Nucleus accumbens (tissue), 56 donors: ENCODE measurements at regions not wholly inside any gene's neighbourhood (a gene's known extent, or its start where the extent isn't known, plus 50 kb on each side); places are given as distances from the start of the nearest gene placed in this dataset.
A peak's percentile ranks its signal among the peaks of the same experiment; 100 is the strongest.

Experiments used
- DNase-seq, 56 donors: peaks; one replicate each; lab custom pipeline; 2025; lab: John Stamatoyannopoulos, UW

GRCh38 chr5:117072439-117072838 lies 497.8 kb upstream of the SEMA6A start:
- DNase-seq, result no peak

- DNase-seq, result no peak
Observed at GRCh38 chr5:117065800-117066199, 491.2 kb upstream of the SEMA6A start.

- no peak for DNase-seq
Observed at GRCh38 chr5:117065161-117065560, 490.5 kb upstream of the SEMA6A start.

- DNase-seq, result no peak
Observed at GRCh38 chr5:117060099-117060498, 485.5 kb upstream of the SEMA6A start.

- DNase-seq, result no peak
Observed at GRCh38 chr5:117058740-117059139, 484.1 kb upstream of the SEMA6A start.

GRCh38 chr5:117055517-117055916 lies 480.9 kb upstream of the SEMA6A start:
- DNase-seq, result no peak

GRCh38 chr5:117054911-117055310 lies 480.3 kb upstream of the SEMA6A start:
- no peak for DNase-seq

GRCh38 chr5:117054141-117054540 lies 479.5 kb upstream of the SEMA6A start:
- no peak for DNase-seq

GRCh38 chr5:117041926-117042595 lies 467.4 kb upstream of the SEMA6A start:
- no peak for DNase-seq

- no peak for DNase-seq
Observed at GRCh38 chr5:117039035-117039434, 464.4 kb upstream of the SEMA6A start.

GRCh38 chr5:117027384-117027783 lies 452.8 kb upstream of the SEMA6A start:
- no peak for DNase-seq

- DNase-seq, result no peak
Observed at GRCh38 chr5:117020999-117021398, 446.4 kb upstream of the SEMA6A start.

- peak in 41 of 56 donors; percentile 3 to 81 (median 35) for DNase-seq
Observed at GRCh38 chr5:117013280-117013877, 438.8 kb upstream of the SEMA6A start.

GRCh38 chr5:117010574-117010973 lies 436.0 kb upstream of the SEMA6A start:
- no peak for DNase-seq

GRCh38 chr5:116998024-116998423 lies 423.4 kb upstream of the SEMA6A start:
- no peak for DNase-seq

- no peak for DNase-seq
Observed at GRCh38 chr5:116992681-116993080, 418.1 kb upstream of the SEMA6A start.

- DNase-seq, result peak in 33 of 56 donors; percentile 1 to 56 (median 9)
Observed at GRCh38 chr5:116989995-116990394, 415.4 kb upstream of the SEMA6A start.

GRCh38 chr5:116982035-116982434 lies 407.4 kb upstream of the SEMA6A start:
- no peak for DNase-seq

GRCh38 chr5:116980581-116980980 lies 406.0 kb upstream of the SEMA6A start:
- no peak for DNase-seq

- DNase-seq, result no peak
Observed at GRCh38 chr5:116976767-116977166, 402.1 kb upstream of the SEMA6A start.

- DNase-seq, result no peak
Observed at GRCh38 chr5:116971131-116971530, 396.5 kb upstream of the SEMA6A start.

- peak in 1 of 56 donors; percentile 20 for DNase-seq
Observed at GRCh38 chr5:116970318-116970717, 395.7 kb upstream of the SEMA6A start.
